Fibroblast of mammary gland (primary cell): ENCODE measurements at regions not wholly inside any gene's neighbourhood (a gene's known extent, or its start where the extent isn't known, plus 50 kb on each side); places are given as distances from the start of the nearest gene placed in this dataset.
"Not testable (repeated sequence)": the region's sequence is repeated elsewhere in the genome, so short reads cannot be mapped to it uniquely, and the experiment has no call there.

ENCODE experiments used
- DNase-seq: peaks from one replicate; pipeline ENCODE4 v3.0.0-alpha.2; 2010; ENCODE audit warnings: low read depth
- H3K4me3 ChIP-seq: 2 replicates; pipeline ENCODE4 v1.5.1; 2011; ENCODE audit warnings: low read depth, mild to moderate bottlenecking, low read length, moderate library complexity; ENCODE audit not compliant: control insufficient read depth
- CTCF ChIP-seq: conservative IDR thresholded peaks from 2 replicates; pipeline ENCODE4 v1.5.1; 2011; ENCODE audit warnings: low read depth, low read length, inconsistent platforms; ENCODE audit not compliant: control insufficient read depth, insufficient read depth

GRCh38 chr6:164346631-164347030 is 932.1 kb downstream of the QKI start:
- H3K4me3 ChIP-seq = no peak overlapping the region
- no peak for DNase-seq
- no peak for TF ChIP-seq CTCF

- TF ChIP-seq CTCF = no peak
- no peak for DNase-seq
- no peak overlapping the region for H3K4me3 ChIP-seq
Measured at GRCh38 chr6:164345806-164346496, 931.4 kb downstream of the QKI start.

GRCh38 chr6:164345327-164345726 is 930.8 kb downstream of the QKI start:
- no peak for TF ChIP-seq CTCF
- H3K4me3 ChIP-seq = no peak overlapping the region
- no peak for DNase-seq

- no peak overlapping the region for H3K4me3 ChIP-seq
- no peak for TF ChIP-seq CTCF
- DNase-seq = peak; percentile 31
Measured at GRCh38 chr6:164344801-164345291, 930.3 kb downstream of the QKI start.

GRCh38 chr6:164339442-164339841 is 924.9 kb downstream of the QKI start:
- not testable (repeated sequence) for H3K4me3 ChIP-seq, DNase-seq

GRCh38 chr6:164337925-164338397 is 923.4 kb downstream of the QKI start:
- no peak for TF ChIP-seq CTCF
- H3K4me3 ChIP-seq = no peak overlapping the region
- no peak for DNase-seq

GRCh38 chr6:164337024-164337924 is 922.8 kb downstream of the QKI start:
- no peak for DNase-seq
- no peak overlapping the region for H3K4me3 ChIP-seq
- TF ChIP-seq CTCF = no peak
